HUES6 (cell line): ENCODE measurements at regions not wholly inside any gene's neighbourhood (a gene's known extent, or its start where the extent isn't known, plus 50 kb on each side); places are given as distances from the start of the nearest gene placed in this dataset.

Experiments used
- H3K27ac ChIP-seq: 2 replicates; pipeline ENCODE4 v1.7.0; 2013; ENCODE audit warnings: low read depth, mild to moderate bottlenecking, low read length, inconsistent platforms
- H3K27me3 ChIP-seq: 2 replicates; pipeline ENCODE4 v1.6.1; 2013; ENCODE audit warnings: low read length; ENCODE audit not compliant: control insufficient read depth, insufficient read depth
- H3K36me3 ChIP-seq: 2 replicates; pipeline ENCODE4 v1.6.1; 2013; ENCODE audit warnings: low read length; ENCODE audit not compliant: control insufficient read depth, insufficient read depth
- H3K4me1 ChIP-seq: 2 replicates; pipeline ENCODE4 v1.6.1; 2013; ENCODE audit warnings: low read length; ENCODE audit not compliant: control insufficient read depth, insufficient read depth
- H3K4me3 ChIP-seq: 2 replicates; pipeline ENCODE4 v1.5.1; 2013; ENCODE audit warnings: low read depth, low read length
- H3K9ac ChIP-seq: one replicate; pipeline ENCODE4 v1.6.1; 2013; ENCODE audit warnings: mild to moderate bottlenecking, low read length
- H3K9me3 ChIP-seq: 2 replicates; pipeline ENCODE4 v1.6.1; 2013; ENCODE audit warnings: low read depth, low read length; ENCODE audit not compliant: control insufficient read depth, insufficient read depth

DNA sequence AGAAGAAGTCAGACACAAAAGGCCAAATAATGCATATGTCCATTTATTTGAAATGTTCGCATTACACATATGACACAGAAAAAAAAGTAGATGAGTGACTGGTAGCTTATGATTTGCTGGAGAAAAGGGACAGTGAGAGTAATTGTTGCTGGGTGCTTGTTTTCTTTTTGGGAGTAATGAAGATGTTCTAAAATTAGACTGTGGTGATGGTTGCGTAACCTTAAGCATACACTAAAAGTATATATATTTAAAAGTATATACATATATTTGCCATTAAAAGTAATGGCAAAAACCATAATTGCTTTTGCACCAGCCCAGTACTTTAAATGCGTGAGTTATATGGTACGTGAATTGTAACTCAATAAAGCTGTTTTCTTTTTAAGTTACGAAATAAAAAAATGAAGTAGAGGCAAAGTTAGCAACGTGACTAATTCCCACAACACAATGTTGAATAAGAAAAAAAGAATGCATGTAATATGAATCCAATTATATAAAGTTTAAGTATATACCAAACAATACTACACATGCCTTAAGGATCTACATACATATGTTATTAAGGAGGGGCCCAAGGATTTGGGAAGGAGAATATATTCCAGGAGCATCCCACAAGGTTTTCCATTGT, 360.4 kb upstream of the CELF2 start:
- H3K27me3 ChIP-seq, result no peaks in the 10 kb centered on the region

DNA sequence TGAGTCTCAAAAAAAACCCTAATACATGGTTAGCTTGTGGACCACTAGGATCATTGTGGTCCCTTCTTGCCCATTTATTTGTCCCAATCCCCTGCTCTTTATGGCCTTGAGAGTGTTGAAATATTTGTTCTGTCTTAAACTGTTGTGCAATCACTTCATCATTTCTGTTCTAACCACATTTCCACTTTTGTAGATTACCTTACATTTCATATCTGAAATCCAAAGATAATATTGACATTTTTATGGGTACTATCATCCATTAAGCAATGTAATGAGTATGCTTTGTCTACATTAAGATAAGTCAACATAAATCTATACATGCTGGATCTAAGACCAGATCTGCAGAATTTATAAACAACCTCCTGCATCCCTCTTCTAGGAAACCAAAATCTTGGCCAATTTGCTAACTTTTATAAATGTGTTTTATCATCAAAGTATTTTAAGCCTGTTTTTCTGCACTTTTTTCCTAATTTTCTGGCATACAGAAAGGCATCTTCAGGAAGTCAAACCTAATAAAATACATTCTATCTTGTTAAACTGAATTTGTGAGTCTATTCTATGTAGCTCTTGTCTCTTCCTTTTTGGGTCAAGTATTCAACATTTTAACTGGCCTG, 359.4 kb upstream of the CELF2 start:
- Histone ChIP-seq H3K4me1 (no peaks in the 10 kb centered on the region), H3K36me3 (no peaks in the 10 kb centered on the region), H3K27ac (no peak overlapping the region), H3K27me3 (no peaks in the 10 kb centered on the region), H3K4me3 (no peak overlapping the region), H3K9me3 (peaks cover 6% of the 10 kb centered on the region; the same call in 1 of the 2 replicates), H3K9ac (no peak overlapping the region)

More for the DNA sequence above, 360.4 kb upstream of the CELF2 start:
- H3K9me3 ChIP-seq, result peaks cover 6% of the 10 kb centered on the region; the same call in 1 of the 2 replicates
- no peak overlapping the region for H3K9ac ChIP-seq
- H3K27ac ChIP-seq, result no peak overlapping the region
- H3K4me3 ChIP-seq, result no peak overlapping the region
- H3K36me3 ChIP-seq, result no peaks in the 10 kb centered on the region
- no peaks in the 10 kb centered on the region for H3K4me1 ChIP-seq

DNA sequence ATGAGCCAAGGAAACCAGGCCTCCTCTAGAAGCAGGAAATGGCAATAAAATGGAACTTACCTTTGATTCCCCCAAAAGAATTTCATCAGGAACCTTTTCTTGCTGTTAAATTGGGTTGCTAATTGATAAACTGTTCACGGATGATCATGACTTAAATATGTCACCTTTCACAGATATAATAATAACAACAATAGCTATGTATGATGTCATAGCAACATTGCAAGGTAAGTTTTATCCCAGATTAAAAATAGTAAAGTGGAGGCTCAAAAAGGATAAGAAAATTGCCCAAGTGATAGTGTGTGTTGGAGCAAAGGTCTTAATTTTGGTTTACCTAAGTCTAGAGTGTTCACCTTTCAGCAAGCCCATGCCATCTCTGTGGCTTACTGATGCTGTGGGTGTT, 357.6 kb upstream of the CELF2 start:
- Histone ChIP-seq H3K9ac (no peak overlapping the region), H3K4me1 (no peaks in the 10 kb centered on the region), H3K36me3 (no peaks in the 10 kb centered on the region), H3K27ac (no peak overlapping the region), H3K9me3 (peaks cover 6% of the 10 kb centered on the region; the same call in 1 of the 2 replicates), H3K4me3 (no peak overlapping the region), H3K27me3 (no peaks in the 10 kb centered on the region)

DNA sequence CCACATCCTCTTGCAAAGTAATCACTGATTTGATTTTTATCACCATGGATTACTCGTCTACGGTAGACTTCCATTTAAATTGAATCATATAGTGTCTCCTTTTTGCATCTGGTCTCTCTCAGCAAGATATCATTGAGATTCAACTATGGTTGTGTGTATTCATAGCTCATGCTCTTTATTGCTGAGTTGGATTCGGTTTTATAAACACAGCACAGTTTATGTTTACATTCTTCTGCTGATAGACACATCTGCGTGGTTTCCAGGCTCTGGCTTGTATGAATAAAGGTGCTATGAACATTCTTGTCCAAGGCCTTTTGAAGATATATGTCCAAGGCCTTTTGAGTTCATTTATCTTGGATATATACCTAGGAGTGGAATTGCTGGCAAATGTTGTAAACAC, 356.5 kb upstream of the CELF2 start:
- no peak overlapping the region for H3K4me3 ChIP-seq
- no peak overlapping the region for H3K9ac ChIP-seq
- no peaks in the 10 kb centered on the region for H3K36me3 ChIP-seq
- H3K27me3 ChIP-seq, result no peaks in the 10 kb centered on the region
- H3K27ac ChIP-seq, result no peak overlapping the region
- peaks cover 6% of the 10 kb centered on the region; the same call in 1 of the 2 replicates for H3K9me3 ChIP-seq
- no peaks in the 10 kb centered on the region for H3K4me1 ChIP-seq

DNA sequence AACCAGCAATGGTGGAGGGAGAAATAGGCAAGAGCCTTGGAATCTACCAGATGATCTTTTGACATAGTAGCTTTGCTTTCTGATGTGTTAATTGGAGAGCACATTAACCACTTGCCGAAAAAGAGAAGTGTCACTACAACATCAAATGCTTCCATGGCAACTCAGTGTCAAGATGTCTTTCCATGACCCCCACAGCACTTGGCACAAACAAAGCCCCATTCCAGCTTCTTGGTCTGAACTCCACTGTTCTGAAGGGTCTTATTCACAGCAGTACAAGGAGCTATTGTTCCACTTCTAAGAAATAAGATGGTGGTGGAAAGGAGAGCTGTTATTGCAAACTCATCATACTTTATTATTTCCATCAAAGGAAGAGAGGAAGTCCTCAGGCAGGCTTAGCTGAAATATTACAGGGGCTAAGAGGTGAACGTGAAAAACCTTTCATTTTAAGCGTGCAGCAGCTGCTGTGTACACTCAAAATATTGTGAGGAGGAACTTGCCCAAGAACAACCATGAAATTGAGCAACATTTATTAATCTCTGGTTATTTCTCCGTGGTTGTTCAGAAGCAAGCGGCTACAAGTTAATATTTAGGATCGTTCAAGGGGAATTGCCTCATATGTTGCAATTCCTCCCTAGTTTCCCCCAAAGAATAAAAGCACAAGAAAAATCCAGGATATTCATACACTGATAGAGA, 354.8 kb upstream of the CELF2 start:
- Histone ChIP-seq H3K9me3 (peaks cover 6% of the 10 kb centered on the region; the same call in 1 of the 2 replicates), H3K4me1 (no peaks in the 10 kb centered on the region), H3K36me3 (no peaks in the 10 kb centered on the region)

DNA sequence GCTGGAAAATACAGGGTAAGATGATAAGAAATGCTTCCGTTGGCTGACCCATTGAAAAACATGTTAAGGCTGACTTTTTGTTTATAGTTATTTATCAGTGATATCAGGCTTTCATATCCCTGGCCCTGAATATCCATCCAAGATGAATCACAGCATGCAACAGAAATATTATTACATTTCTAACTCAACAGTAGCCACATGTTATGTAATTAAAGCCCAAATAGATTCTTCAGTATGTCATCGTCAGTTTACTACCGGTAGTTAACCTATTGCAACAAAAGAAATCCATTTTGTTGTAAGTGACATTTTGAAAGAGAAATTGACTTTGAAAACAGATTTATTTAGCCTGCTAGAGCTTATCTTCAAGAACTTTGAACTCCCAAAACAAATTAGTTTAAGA, 354.1 kb upstream of the CELF2 start:
- Histone ChIP-seq H3K9ac (no peak overlapping the region), H3K27me3 (no peaks in the 10 kb centered on the region), H3K9me3 (peaks cover 6% of the 10 kb centered on the region; the same call in 1 of the 2 replicates), H3K4me3 (no peak overlapping the region), H3K36me3 (no peaks in the 10 kb centered on the region), H3K4me1 (no peaks in the 10 kb centered on the region), H3K27ac (no peak overlapping the region)

More for the DNA sequence above, 354.8 kb upstream of the CELF2 start:
- Histone ChIP-seq H3K4me3 (no peak overlapping the region), H3K27ac (no peak overlapping the region), H3K27me3 (no peaks in the 10 kb centered on the region), H3K9ac (no peak overlapping the region)

DNA sequence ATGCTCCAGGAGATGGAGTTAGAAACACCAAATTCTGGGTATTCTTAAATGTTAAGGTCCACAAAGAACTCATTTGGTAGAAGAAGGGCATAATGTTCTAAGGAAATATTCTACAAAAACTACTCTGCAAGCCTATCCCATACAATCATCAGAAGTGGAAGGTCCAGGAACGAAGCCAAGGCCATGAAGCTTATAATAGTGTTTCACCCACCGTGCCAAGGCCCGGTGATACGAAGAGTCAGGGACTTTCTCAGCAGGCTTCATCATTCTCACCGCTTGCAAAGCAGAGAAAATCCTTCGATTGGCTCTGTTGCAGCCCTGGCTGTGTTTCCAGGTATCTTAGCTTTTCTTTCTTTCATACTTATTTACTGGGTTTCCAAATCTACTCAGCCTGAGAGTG, 351.9 kb upstream of the CELF2 start:
- Histone ChIP-seq H3K27ac (no peak overlapping the region), H3K27me3 (no peaks in the 10 kb centered on the region), H3K9me3 (no peaks in the 10 kb centered on the region), H3K9ac (no peak overlapping the region), H3K4me3 (no peak overlapping the region), H3K36me3 (no peaks in the 10 kb centered on the region), H3K4me1 (no peaks in the 10 kb centered on the region)

DNA sequence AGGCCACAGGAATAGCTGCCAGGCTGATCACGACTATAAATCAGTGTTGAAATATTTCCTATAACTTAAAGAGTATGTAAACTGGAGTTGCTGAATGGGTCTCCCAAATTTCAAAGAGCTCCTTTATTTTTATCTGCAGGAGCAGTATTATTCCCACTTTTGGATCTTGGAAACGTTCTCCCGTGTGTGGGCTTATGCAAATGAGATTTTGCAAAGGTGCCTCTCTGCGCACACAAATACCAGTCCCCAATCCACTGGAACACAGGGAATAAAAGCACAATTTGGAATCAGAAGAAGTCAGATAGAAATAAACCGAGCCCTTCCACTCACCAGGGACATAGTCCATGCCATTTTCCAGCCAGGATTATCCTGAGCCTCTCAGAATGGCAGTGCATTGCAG, 350.2 kb upstream of the CELF2 start:
- H3K9ac ChIP-seq, result no peak overlapping the region
- no peaks in the 10 kb centered on the region for H3K4me1 ChIP-seq
- H3K27me3 ChIP-seq, result no peaks in the 10 kb centered on the region
- H3K4me3 ChIP-seq, result no peak overlapping the region
- H3K9me3 ChIP-seq, result no peaks in the 10 kb centered on the region
- H3K27ac ChIP-seq, result no peak overlapping the region
- H3K36me3 ChIP-seq, result no peaks in the 10 kb centered on the region

DNA sequence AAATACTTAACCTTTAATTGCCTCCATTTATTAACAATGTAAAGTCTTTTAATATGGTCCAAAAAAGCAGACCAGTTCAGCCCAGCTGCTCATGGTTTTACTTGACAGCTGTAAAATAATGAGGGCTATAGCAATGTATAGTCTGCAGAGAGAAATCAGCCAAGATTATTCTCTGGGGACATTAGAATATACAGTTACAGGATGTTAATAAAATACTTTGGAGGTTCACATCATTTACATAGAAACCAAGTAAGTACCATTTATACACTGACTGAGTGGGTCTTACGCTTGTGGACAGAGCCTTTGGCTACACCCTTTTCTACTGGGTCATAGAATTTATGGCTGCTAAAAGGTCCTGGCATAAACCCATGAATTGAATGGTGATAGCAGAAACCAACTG, 340.7 kb upstream of the CELF2 start:
- H3K9ac ChIP-seq, result no peak overlapping the region
- no peaks in the 10 kb centered on the region for H3K27me3 ChIP-seq
- H3K36me3 ChIP-seq, result no peaks in the 10 kb centered on the region
- H3K4me3 ChIP-seq, result no peak overlapping the region
- no peaks in the 10 kb centered on the region for H3K4me1 ChIP-seq
- no peak overlapping the region for H3K27ac ChIP-seq
- peaks cover 6% of the 10 kb centered on the region for H3K9me3 ChIP-seq

DNA sequence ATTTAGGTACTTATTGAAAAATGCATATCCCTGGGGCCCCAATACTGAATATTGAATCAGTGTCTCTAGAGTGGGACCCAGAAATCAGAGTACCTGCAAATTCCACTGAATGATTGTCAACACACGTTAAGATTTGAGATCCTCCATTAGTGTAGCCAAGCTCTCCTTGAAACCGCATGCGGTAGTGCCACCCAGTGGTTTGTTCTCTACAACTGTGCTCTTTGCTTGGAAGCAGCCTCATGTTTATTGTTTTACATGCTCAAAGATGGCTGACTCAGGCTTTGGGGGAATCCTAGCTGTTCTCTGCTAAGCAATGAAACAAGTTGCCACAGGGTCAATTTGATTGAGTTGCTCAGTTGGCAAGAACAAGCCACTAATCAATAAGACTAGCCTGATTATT, 340.2 kb upstream of the CELF2 start:
- no peak overlapping the region for H3K27ac ChIP-seq
- no peaks in the 10 kb centered on the region for H3K27me3 ChIP-seq
- no peak overlapping the region for H3K4me3 ChIP-seq
- peaks cover 6% of the 10 kb centered on the region for H3K9me3 ChIP-seq
- no peak overlapping the region for H3K9ac ChIP-seq
- no peaks in the 10 kb centered on the region for H3K36me3 ChIP-seq
- no peaks in the 10 kb centered on the region for H3K4me1 ChIP-seq

DNA sequence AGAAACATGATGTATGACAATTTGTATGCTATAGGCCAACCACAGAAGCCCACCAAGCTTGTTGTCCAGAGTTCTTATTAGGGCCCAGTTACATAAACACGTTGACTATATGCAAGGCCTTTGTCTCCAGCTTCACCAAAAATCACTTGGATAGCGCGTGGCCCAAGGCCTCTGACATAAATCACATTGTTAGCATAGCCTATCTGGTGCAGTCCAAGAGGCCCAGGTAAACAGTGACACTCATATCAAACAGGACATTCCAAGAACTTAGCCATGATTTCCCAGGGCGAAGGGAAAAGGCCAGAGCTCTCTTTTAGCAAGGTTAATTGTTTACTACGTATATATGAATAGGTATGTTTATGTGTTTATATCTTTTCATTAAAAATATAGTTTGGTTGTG, 337.2 kb upstream of the CELF2 start:
- Histone ChIP-seq H3K4me1 (no peaks in the 10 kb centered on the region), H3K9ac (no peak overlapping the region), H3K4me3 (no peak overlapping the region), H3K27ac (no peak overlapping the region), H3K27me3 (no peaks in the 10 kb centered on the region), H3K36me3 (no peaks in the 10 kb centered on the region), H3K9me3 (no peaks in the 10 kb centered on the region; the same call in 1 of the 2 replicates)
